GM12891 (cell line): ENCODE measurements at regions not wholly inside any gene's neighbourhood (a gene's known extent, or its start where the extent isn't known, plus 50 kb on each side); places are given as distances from the start of the nearest gene placed in this dataset.

Experiments
- POLR2A ChIP-seq: IDR thresholded peaks from 2 replicates; pipeline ENCODE4 v1.6.1; 2011; ENCODE audit warnings: low read depth, low read length, control low read depth
- POLR2AphosphoS5 ChIP-seq: IDR thresholded peaks from 2 replicates; pipeline ENCODE4 v1.6.1; 2011; ENCODE audit warnings: low read depth, low read length, control low read depth
- SPI1 ChIP-seq: IDR thresholded peaks from 2 replicates; pipeline ENCODE4 v1.6.1; 2011; ENCODE audit warnings: low read depth, low read length, control low read depth
- TAF1 ChIP-seq: IDR thresholded peaks from 2 replicates; pipeline ENCODE4 v1.6.1; 2011; ENCODE audit warnings: low read depth, low read length, control low read depth

DNA sequence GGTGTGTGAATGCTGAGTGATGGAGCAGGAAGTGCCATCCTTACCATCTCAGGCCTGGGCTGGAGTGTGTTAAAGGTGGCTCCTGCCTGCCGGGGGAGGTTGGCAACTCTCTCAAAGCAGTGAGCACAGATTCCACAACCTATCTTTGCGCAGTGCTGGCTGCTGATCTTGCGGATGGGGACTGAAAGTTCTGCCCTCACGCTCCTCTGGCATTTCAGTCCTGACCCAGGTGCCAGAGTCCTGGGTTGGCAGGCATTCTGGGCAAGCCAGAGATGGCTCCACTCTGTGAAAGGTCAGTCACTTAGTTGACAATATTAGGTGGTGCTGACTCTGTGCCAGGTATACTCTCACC lies 315.5 kb downstream of the RPS24 start:
- TF ChIP-seq POLR2A, result no peak
- TF ChIP-seq POLR2AphosphoS5, result no peak
- no peak for TF ChIP-seq TAF1
- TF ChIP-seq SPI1, result no peak
